PC-3 (cell line): ENCODE measurements at regions not wholly inside any gene's neighbourhood (a gene's known extent, or its start where the extent isn't known, plus 50 kb on each side); places are given as distances from the start of the nearest gene placed in this dataset.

Experiments
- EZH2phosphoT487 ChIP-seq: fragments of 300-600 bp; sonication (generic); IDR thresholded peaks from 2 replicates; pipeline ENCODE4 v1.6.1; 2018; ENCODE audit warnings: mild to moderate bottlenecking, antibody characterized with exemption, low read length, borderline replicate concordance
- TF ChIP-seq, protein P1 (sequence below): fragments of 300-600 bp; sonication (generic); conservative IDR thresholded peaks from 2 replicates; pipeline ENCODE4 v1.5.1; 2017; ENCODE audit warnings: antibody characterized with exemption, low read depth, mild to moderate bottlenecking, low read length

DNA sequence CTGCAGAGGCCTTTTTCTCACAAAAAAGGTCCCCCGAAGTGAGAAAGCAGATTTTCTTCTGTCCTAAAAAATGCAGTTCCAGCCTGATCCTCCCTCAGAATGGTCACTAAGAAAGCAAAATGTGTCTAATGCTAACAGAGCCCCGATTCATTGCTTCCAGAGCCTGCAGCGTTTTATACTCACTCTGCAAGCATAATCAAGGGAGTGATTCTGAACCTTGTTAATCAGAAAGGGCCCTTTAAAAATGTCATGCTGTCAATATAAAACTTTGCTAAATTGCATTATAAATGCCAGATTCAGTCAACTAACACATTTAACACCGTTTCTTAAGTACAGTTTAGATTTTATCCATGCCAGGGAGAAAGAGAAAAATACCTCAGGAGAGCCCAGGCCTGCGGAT lies 202.8 kb downstream of the CD83 start:
- TF ChIP-seq, protein P1, sequence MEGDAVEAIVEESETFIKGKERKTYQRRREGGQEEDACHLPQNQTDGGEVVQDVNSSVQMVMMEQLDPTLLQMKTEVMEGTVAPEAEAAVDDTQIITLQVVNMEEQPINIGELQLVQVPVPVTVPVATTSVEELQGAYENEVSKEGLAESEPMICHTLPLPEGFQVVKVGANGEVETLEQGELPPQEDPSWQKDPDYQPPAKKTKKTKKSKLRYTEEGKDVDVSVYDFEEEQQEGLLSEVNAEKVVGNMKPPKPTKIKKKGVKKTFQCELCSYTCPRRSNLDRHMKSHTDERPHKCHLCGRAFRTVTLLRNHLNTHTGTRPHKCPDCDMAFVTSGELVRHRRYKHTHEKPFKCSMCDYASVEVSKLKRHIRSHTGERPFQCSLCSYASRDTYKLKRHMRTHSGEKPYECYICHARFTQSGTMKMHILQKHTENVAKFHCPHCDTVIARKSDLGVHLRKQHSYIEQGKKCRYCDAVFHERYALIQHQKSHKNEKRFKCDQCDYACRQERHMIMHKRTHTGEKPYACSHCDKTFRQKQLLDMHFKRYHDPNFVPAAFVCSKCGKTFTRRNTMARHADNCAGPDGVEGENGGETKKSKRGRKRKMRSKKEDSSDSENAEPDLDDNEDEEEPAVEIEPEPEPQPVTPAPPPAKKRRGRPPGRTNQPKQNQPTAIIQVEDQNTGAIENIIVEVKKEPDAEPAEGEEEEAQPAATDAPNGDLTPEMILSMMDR, result no peak
- no peak for TF ChIP-seq EZH2phosphoT487
